Fibroblast of lung (primary cell): ENCODE measurements at regions not wholly inside any gene's neighbourhood (a gene's known extent, or its start where the extent isn't known, plus 50 kb on each side); places are given as distances from the start of the nearest gene placed in this dataset.

ENCODE experiments used
- CTCF ChIP-seq, 2 donors: IDR thresholded peaks in 1 of 2; conservative IDR thresholded peaks in 1 of 2; 1 replicate in 1 of 2; 2 replicates in 1 of 2; pipeline ENCODE4 v1.5.1; 2011 to 2012; ENCODE audit warnings: low read length in 2 of 2, control low read depth in 1 of 2, inconsistent platforms in 1 of 2, low read depth in 1 of 2, mild to moderate bottlenecking in 1 of 2
- EZH2 ChIP-seq: IDR thresholded peaks from 2 replicates; pipeline ENCODE4 v1.5.1; 2012; ENCODE audit warnings: low read length, control low read depth, mild to moderate bottlenecking; ENCODE audit errors: missing control alignments

GRCh38 chr11:28699701-28700100 lies 591.5 kb downstream of the METTL15 start:
- TF ChIP-seq CTCF (conservative IDR thresholded peaks at IDR 0.05 in 1 of 2, IDR thresholded peaks at IDR 0.05 in 1 of 2; ENCODE audit: low read depth in 1 of 2, low read length in 2 of 2): no peak
- no peak for TF ChIP-seq EZH2
